Fibroblast of lung (primary cell): ENCODE measurements at regions not wholly inside any gene's neighbourhood (a gene's known extent, or its start where the extent isn't known, plus 50 kb on each side); places are given as distances from the start of the nearest gene placed in this dataset.

Experiments used
- DNase-seq, 2 donors: peaks; one replicate each; pipeline versions ENCODE4 v3.0.0 to v3.0.0-alpha.2; 2010; ENCODE audit warnings: low read depth in 2 of 2
- H2AFZ ChIP-seq: 2 replicates; pipeline ENCODE4 v1.5.1; 2012; ENCODE audit warnings: low read length, control low read depth, inconsistent platforms
- H3K27ac ChIP-seq: 2 replicates; pipeline ENCODE4 v1.5.1; 2011; ENCODE audit warnings: low read length, control low read depth; ENCODE audit not compliant: insufficient read depth
- H3K27me3 ChIP-seq: 2 replicates; pipeline ENCODE4 v1.5.1; 2011; ENCODE audit warnings: mild to moderate bottlenecking, low read length; ENCODE audit not compliant: control insufficient read depth, insufficient read depth
- H3K36me3 ChIP-seq: 2 replicates; pipeline ENCODE4 v1.5.1; 2011; ENCODE audit warnings: low read length; ENCODE audit not compliant: control insufficient read depth, insufficient read depth
- H3K4me1 ChIP-seq: 2 replicates; pipeline ENCODE4 v1.5.1; 2011; ENCODE audit warnings: low read length; ENCODE audit not compliant: control insufficient read depth, insufficient read depth; ENCODE audit errors: extremely low read depth
- H3K4me2 ChIP-seq: 2 replicates; pipeline ENCODE4 v1.5.1; 2011; ENCODE audit warnings: low read length, control low read depth; ENCODE audit not compliant: insufficient read depth; ENCODE audit errors: extremely low read depth
- H3K4me3 ChIP-seq, 4 experiments: fragments of 200-600 bp in 1 of 4; sonication (generic) in 1 of 4; replicated peaks in 1 of 4; 2 replicates each; pipeline ENCODE4 v1.5.1; 2011 to 2016; ENCODE audit warnings: low read length in 4 of 4, low read depth in 3 of 4, mild to moderate bottlenecking in 3 of 4, control low read depth in 2 of 4, inconsistent platforms in 1 of 4, mixed read lengths in 1 of 4; ENCODE audit not compliant: insufficient read depth in 1 of 4; ENCODE audit errors: control extremely low read depth in 1 of 4
- H3K79me2 ChIP-seq: 2 replicates; pipeline ENCODE4 v1.5.1; 2012; ENCODE audit warnings: mild to moderate bottlenecking, low read length, inconsistent platforms; ENCODE audit not compliant: control insufficient read depth, insufficient read depth
- H3K9ac ChIP-seq: 2 replicates; pipeline ENCODE4 v1.5.1; 2011; ENCODE audit warnings: mild to moderate bottlenecking, low read length, control low read depth; ENCODE audit not compliant: insufficient read depth
- H3K9me3 ChIP-seq: 2 replicates; pipeline ENCODE4 v1.5.1; 2012; ENCODE audit warnings: low read depth, low read length; ENCODE audit not compliant: control insufficient read depth, insufficient read depth
- H4K20me1 ChIP-seq: 2 replicates; pipeline ENCODE4 v1.5.1; 2011; ENCODE audit warnings: low read length; ENCODE audit not compliant: control insufficient read depth, insufficient read depth; ENCODE audit errors: extremely low read depth
- EZH2 ChIP-seq: IDR thresholded peaks from 2 replicates; pipeline ENCODE4 v1.5.1; 2012; ENCODE audit warnings: low read length, control low read depth, mild to moderate bottlenecking; ENCODE audit errors: missing control alignments
- TF ChIP-seq, protein P1 (sequence below), 2 donors: IDR thresholded peaks in 1 of 2; conservative IDR thresholded peaks in 1 of 2; 1 replicate in 1 of 2; 2 replicates in 1 of 2; pipeline ENCODE4 v1.5.1; 2011 to 2012; ENCODE audit warnings: low read length in 2 of 2, control low read depth in 1 of 2, inconsistent platforms in 1 of 2, low read depth in 1 of 2, mild to moderate bottlenecking in 1 of 2

DNA sequence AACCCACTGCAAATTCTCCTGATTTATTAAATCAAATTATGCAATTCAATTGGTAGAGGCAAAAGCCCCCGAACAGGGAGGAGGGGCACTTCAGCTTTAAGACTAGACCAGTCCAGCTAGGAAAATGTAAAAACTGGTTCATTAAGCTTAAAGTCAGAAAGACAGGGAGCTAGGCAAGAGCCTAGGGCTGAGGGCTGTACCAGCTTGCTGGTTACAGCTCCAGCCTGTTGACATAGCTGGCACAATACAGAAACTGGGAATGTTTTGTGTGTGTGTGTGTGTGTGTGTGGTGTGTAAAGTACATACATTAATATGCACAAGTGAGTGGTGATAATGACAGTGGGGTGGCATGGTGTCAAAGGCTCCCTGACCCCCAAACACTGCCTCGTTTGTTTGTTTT lies 307.0 kb upstream of the CELF4 start:
- Histone ChIP-seq H3K9ac (no peak overlapping the region), H3K4me3 (no peak overlapping the region), H3K4me2 (no peak overlapping the region), H4K20me1 (no peaks in the 10 kb centered on the region), H3K27me3 (no peaks in the 10 kb centered on the region), H3K4me1 (no peaks in the 10 kb centered on the region), H3K27ac (no peak overlapping the region), H2AFZ (no peak overlapping the region), H3K36me3 (no peaks in the 10 kb centered on the region), H3K79me2 (no peaks in the 10 kb centered on the region), H3K9me3 (no peaks in the 10 kb centered on the region)
- TF ChIP-seq, protein P1, sequence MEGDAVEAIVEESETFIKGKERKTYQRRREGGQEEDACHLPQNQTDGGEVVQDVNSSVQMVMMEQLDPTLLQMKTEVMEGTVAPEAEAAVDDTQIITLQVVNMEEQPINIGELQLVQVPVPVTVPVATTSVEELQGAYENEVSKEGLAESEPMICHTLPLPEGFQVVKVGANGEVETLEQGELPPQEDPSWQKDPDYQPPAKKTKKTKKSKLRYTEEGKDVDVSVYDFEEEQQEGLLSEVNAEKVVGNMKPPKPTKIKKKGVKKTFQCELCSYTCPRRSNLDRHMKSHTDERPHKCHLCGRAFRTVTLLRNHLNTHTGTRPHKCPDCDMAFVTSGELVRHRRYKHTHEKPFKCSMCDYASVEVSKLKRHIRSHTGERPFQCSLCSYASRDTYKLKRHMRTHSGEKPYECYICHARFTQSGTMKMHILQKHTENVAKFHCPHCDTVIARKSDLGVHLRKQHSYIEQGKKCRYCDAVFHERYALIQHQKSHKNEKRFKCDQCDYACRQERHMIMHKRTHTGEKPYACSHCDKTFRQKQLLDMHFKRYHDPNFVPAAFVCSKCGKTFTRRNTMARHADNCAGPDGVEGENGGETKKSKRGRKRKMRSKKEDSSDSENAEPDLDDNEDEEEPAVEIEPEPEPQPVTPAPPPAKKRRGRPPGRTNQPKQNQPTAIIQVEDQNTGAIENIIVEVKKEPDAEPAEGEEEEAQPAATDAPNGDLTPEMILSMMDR (conservative IDR thresholded peaks at IDR 0.05 in 1 of 2, IDR thresholded peaks at IDR 0.05 in 1 of 2; ENCODE audit: low read depth in 1 of 2, low read length in 2 of 2), result no peak
- TF ChIP-seq EZH2, result no peak
- DNase-seq, result no peak

DNA sequence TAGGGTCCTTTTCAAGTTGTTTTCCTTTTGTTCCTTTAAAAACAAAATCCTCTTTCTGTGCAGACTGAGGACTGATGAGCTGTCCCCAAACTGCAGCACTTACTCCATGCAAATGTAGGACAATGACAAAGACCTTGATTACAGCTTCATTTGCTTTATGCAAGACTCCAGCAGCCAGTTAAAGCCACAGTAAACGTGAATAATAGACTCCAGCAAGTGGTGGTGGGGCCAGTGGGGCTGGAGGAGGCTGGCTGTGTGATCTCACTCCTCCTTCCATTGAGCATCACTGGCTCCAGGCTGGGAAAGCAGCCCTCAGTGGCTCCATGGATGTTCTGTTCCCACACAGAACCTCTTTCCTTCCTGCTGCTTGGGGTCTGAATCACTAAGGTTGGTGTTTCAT lies 306.0 kb upstream of the CELF4 start:
- Histone ChIP-seq H3K9ac (no peak overlapping the region), H3K27ac (no peak overlapping the region), H3K4me2 (no peak overlapping the region), H3K4me1 (no peaks in the 10 kb centered on the region), H4K20me1 (no peaks in the 10 kb centered on the region), H3K27me3 (no peaks in the 10 kb centered on the region), H2AFZ (no peak overlapping the region), H3K36me3 (no peaks in the 10 kb centered on the region), H3K79me2 (no peaks in the 10 kb centered on the region), H3K9me3 (no peaks in the 10 kb centered on the region), H3K4me3 (no peak overlapping the region)
- TF ChIP-seq EZH2, result no peak
- TF ChIP-seq, protein P1 (conservative IDR thresholded peaks at IDR 0.05 in 1 of 2, IDR thresholded peaks at IDR 0.05 in 1 of 2; ENCODE audit: low read depth in 1 of 2, low read length in 2 of 2), result no peak
- no peak for DNase-seq

DNA sequence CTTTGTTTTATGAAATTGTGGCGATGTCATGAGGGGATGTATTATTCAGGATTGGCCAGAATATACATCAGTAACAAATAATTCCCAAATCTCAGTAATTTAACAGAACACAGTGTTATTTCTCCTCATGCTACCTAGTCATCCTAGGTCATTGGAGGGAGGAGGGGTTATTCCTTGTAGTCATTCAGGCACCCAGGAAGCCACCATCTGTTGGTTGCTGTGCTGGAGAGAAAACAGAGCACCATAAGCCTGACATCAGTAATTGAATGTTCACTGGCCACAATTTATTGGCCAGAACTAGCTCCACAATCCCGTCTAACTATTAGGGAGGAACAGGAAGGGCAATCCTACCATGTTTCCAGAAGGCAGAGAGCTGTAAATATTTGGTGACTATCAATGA lies 303.5 kb upstream of the CELF4 start:
- TF ChIP-seq, protein P1 (conservative IDR thresholded peaks at IDR 0.05 in 1 of 2, IDR thresholded peaks at IDR 0.05 in 1 of 2; ENCODE audit: low read depth in 1 of 2, low read length in 2 of 2), result no peak
- TF ChIP-seq EZH2, result no peak
- no peaks in the 10 kb centered on the region for H4K20me1 ChIP-seq
- H3K79me2 ChIP-seq, result no peaks in the 10 kb centered on the region
- H3K36me3 ChIP-seq, result no peaks in the 10 kb centered on the region
- DNase-seq, result no peak
- no peaks in the 10 kb centered on the region for H3K4me1 ChIP-seq
- H3K9ac ChIP-seq, result no peak overlapping the region
- no peak overlapping the region for H3K27ac ChIP-seq
- no peak overlapping the region for H2AFZ ChIP-seq
- H3K27me3 ChIP-seq, result no peaks in the 10 kb centered on the region
- H3K9me3 ChIP-seq, result no peaks in the 10 kb centered on the region
- H3K4me3 ChIP-seq, result no peak overlapping the region
- H3K4me2 ChIP-seq, result no peak overlapping the region
